HG02759 (cell line): ENCODE measurements at regions not wholly inside any gene's neighbourhood (a gene's known extent, or its start where the extent isn't known, plus 50 kb on each side); places are given as distances from the start of the nearest gene placed in this dataset.
"Not testable (repeated sequence)": the region's sequence is repeated elsewhere in the genome, so short reads cannot be mapped to it uniquely, and the experiment has no call there.

Experiments
- ATAC-seq: cut with Tn5 transposase; IDR thresholded peaks from one replicate; pipeline ENCODE4 v1.9.1; 2021; ENCODE audit warnings: mild to moderate bottlenecking, moderate library complexity; ENCODE audit not compliant: unreplicated experiment

- no peak for ATAC-seq
Measured at GRCh38 chr1:189960769-189961168, 516.9 kb downstream of the BRINP3 start.

DNA sequence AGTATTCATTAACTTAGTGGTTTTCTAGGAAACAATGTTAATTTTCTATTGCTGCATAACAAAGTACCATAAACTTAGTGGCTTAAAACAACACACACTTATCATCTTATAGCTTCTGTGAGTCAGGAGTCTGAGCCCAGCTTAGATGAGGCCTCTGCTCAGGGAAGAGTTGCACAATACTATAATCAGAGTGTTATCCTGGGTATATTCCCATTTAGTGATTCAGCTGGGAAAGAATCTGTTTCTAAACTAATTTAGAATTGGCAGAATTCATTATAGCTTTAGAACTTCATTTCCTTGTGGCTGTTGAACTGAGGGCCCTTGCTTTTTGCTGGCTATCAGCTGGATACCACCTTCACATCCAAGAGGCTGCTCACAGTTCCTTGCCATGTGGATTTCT, 515.5 kb downstream of the BRINP3 start:
- ATAC-seq: no peak

DNA sequence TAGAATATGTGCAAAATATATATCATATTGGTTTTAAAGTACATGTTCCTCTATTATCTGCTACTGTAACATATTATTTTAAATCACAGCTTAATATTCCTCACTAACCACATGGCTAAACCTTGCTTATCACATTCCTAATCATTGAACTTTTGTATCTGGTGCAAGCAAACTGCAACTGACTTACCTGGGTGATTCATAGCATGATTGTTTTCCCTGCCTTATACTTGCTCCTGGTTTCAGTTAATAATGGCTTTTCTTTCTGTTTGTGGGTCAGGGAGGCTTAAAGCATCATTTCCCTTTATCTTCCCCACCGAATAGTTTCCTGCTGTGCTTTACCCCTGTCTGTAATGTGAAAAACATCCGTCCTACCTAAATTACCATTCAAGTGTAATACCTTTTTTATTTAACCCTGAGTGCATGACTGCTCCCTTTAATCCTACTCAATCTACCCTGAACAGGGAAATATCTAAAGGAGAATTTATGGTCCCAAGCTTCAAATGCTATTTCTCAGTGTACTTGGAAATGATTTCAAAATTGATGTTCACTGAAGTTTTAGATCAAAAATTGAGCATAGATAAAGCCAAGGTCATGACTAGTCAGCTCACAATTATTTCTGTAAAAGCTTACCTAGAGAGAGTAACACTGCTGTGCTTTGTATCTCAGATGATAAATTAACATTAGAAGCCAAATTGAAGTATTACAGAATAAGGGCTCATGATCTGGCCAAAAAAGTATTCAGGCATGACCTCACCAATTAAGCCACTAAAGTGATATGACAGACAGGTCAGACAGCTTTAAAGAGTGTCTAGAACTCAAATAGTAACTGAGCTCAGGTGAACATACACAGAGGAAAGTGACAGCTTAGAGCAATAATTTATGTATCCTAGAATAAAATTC, 507.1 kb downstream of the BRINP3 start:
- ATAC-seq: no peak

- no peak for ATAC-seq
Measured at GRCh38 chr1:189971656-189972055, 506.0 kb downstream of the BRINP3 start.

DNA sequence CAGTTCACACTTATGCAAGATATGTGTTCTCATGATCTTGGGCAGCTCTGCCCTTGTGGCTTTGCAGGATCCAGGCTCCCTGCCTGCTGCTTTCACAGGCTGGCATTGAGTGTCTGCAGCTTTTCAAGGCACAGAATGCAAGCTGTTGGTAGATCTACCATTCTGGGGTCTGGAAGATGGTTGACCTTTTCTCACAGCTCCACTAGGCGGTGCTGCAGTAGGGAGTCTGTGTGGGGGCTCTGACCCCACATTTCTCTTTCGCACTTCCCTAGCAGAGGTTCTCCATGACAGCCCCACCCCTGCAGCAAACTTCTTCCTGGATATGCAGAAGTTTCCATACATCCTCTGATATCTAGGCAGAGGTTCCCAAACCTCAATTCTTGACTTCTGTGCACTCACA, 500.5 kb downstream of the BRINP3 start:
- ATAC-seq: no peak

DNA sequence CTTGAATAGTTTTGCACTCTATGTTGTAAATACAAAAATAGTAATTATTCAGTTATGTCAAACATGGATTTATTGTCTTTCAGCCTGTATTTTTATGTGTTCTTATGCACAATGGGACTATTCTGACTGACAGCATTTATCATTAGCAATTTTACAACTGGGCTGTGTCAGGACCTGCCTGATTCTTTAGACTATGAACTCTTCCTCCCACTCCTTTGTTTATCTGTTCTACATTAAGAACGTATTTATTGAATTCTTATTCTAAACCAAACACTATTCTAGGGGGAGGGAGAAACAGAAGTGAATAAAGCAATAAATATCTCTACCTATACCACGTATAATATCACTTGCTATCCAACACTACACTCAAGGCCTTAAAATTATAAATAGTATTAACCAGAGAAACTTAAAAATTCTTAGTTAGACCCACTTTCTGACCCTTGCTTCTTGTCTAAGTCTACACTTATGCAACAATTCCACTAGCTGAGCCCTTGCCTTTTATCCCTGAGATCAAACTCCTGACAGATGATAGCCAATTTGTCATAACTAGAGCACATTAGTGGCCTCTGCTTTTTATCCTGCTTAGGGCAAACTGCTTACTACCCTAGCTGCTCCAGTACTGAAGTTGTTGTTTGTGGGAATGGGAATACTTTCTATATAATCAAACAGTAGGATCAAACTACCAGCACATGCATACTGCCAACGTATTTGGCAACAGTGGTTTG, 494.3 kb downstream of the BRINP3 start:
- ATAC-seq: no peak

DNA sequence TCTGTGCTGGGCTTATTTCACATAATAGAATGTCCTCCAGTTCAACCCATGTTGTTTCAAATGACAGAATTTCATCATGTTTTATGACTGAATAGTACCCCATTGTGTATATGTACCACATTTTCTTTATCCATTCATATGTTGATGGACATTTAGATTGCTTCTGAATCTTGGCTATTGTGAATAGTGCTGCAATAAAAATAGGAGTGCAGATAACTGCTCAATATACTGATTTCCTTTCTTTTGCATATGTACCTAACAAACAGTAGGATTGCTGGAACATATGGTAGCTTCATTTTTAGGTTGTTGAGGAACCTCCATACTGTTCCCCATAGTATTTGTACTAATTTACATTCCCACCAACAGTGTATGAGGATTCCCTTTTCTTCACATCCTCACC, 491.1 kb downstream of the BRINP3 start:
- ATAC-seq: no peak

DNA sequence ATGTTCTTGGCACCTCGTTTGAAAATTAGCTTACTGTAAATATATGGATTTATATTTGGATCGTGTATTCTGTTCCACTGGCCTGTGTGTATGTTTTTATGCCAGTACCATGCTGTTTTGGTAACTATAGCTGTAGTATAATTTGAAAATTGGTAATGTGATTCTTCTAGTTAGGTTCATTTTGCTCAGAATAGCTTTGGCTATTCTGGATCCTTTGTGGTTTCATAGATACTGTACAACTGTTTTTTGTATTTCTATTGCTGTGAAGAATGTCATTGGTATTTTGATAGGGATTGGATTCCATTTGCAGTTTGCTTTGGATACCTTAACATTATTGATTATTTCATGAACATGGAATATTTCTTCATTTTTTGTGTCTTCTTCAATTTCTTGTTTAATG, 490.2 kb downstream of the BRINP3 start:
- ATAC-seq: no peak

GRCh38 chr1:189992856-189993255, 484.8 kb downstream of the BRINP3 start:
- no peak for ATAC-seq

GRCh38 chr1:190000365-190000872, 477.2 kb downstream of the BRINP3 start:
- no peak for ATAC-seq

- ATAC-seq: no peak
Measured at GRCh38 chr1:190001187-190001586, 476.5 kb downstream of the BRINP3 start.

DNA sequence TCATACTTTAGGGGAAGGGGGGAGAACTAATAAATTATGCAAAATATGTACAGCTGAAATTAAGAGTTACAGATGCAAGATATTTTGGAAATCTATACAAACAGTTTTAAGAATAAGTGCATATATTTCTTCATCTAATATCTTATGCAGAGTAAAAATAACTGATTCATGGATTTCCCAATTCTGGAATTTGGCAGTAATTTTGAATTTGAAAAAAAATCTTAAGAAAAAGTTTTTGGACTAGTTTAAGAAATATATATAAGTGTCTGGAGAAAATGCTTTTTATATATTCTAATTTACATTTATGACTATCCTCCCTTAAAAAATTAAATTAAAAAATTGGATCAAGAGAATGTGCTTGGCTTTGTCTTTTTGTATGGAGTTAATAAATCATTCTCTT, 474.3 kb downstream of the BRINP3 start:
- no peak for ATAC-seq

- no peak for ATAC-seq
Measured at GRCh38 chr1:190011585-190011984, 466.1 kb downstream of the BRINP3 start.

DNA sequence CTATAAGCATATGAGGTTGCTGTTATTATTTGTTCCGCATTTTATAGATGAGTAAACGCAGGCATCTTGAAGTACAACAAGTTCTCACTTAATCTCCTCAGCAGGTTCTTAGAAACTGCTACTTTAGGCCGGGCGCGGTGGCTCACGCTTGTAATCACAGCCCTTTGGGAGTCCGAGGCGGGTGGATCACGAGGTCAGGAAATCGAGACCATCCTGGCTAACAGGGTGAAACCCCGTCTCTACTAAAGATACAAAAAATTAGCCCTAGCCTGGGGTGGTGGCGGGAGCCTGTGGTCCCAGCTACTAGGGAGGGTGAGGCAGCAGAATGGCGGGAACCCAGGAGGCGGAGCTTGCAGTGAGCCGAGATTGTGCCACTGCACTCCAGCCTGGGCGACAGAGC, 458.5 kb downstream of the BRINP3 start:
- not testable (repeated sequence) for ATAC-seq

- no peak for ATAC-seq
Measured at GRCh38 chr1:190019717-190020116, 457.9 kb downstream of the BRINP3 start.

- peak; percentile 70 for ATAC-seq
Measured at GRCh38 chr1:190022709-190023108, 455.0 kb downstream of the BRINP3 start.

GRCh38 chr1:190029441-190029840, 448.2 kb downstream of the BRINP3 start:
- ATAC-seq: no peak

GRCh38 chr1:190043655-190044054, 434.0 kb downstream of the BRINP3 start:
- ATAC-seq: no peak

DNA sequence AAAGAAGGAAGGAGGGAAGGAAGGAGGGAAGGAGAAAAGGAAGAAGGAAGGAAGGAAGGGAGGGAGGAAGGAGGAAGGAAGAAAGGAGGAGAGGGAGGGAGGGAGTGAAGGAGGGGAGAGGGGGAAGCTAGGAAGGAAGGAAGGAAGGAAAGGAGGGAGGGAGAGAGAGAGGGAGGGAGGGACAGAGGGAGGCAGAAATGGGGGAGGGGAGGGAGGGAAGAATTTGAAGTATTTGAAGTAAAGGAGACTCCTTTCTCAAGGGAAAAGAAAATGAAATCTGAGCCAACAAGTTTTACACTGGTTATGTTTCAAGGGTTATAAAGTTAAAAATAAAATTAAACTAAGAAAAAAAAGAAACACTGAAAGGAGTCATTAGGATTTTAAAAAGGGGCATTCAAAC, 431.4 kb downstream of the BRINP3 start:
- ATAC-seq: no peak
